ENCODE measurements at regions not wholly inside any gene's neighbourhood (a gene's known extent, or its start where the extent isn't known, plus 50 kb on each side); places are given as distances from the start of the nearest gene placed in this dataset.

GRCh38 chr3:153767601-153768560 is 353.3 kb upstream of the ARHGEF26 start:
- TF ChIP-seq CTCF (conservative IDR thresholded peaks at IDR 0.05 in 1 of 2, IDR thresholded peaks at IDR 0.05 in 1 of 2; ENCODE audit: low read depth in 1 of 2, low read length in 2 of 2) (no peak), EZH2 (IDR thresholded peaks at IDR 0.05; ENCODE audit: low read length, missing control alignments) (no peak)

Data from fibroblast of lung (primary cell).